Smooth muscle cell (in vitro differentiated cells): ENCODE measurements at regions not wholly inside any gene's neighbourhood (a gene's known extent, or its start where the extent isn't known, plus 50 kb on each side); places are given as distances from the start of the nearest gene placed in this dataset.

Source experiments
- DNase-seq: peaks from one replicate; lab custom pipeline; 2025; ENCODE audit not compliant: unreplicated experiment; lab: John Stamatoyannopoulos, UW
- H2AFZ ChIP-seq: fragments of 200-600 bp; sonication (generic); 2 replicates; pipeline ENCODE4 v1.6.0; 2016; ENCODE audit warnings: antibody characterized with exemption, low read depth, mild to moderate bottlenecking
- H3F3A ChIP-seq: fragments of 200-600 bp; sonication (generic); 2 replicates; pipeline ENCODE4 v1.6.0; 2017; ENCODE audit warnings: antibody characterized with exemption, low read depth
- H3K27ac ChIP-seq: fragments of 200-600 bp; sonication (generic); 2 replicates; pipeline ENCODE4 v1.5.1; 2016; ENCODE audit warnings: low read depth, mild to moderate bottlenecking
- H3K27me3 ChIP-seq: fragments of 200-600 bp; sonication (generic); 2 replicates; pipeline ENCODE4 v1.6.1; 2016; ENCODE audit warnings: low read depth, mild to moderate bottlenecking
- H3K36me3 ChIP-seq: fragments of 200-600 bp; sonication (generic); 2 replicates; pipeline ENCODE4 v1.5.1; 2016; ENCODE audit warnings: low read depth
- H3K4me1 ChIP-seq: fragments of 200-600 bp; sonication (generic); 2 replicates; pipeline ENCODE4 v1.5.1; 2016; ENCODE audit warnings: low read depth
- H3K4me2 ChIP-seq: fragments of 200-600 bp; sonication (generic); 2 replicates; pipeline ENCODE4 v1.6.0; 2016; ENCODE audit warnings: mild to moderate bottlenecking
- H3K4me3 ChIP-seq: fragments of 200-600 bp; sonication (generic); 2 replicates; pipeline ENCODE4 v1.5.1; 2016; ENCODE audit warnings: mild to moderate bottlenecking
- H3K79me2 ChIP-seq: fragments of 200-600 bp; sonication (generic); 2 replicates; pipeline ENCODE4 v1.6.0; 2016; ENCODE audit warnings: low read depth, mild to moderate bottlenecking
- H3K9ac ChIP-seq: fragments of 200-600 bp; sonication (generic); 2 replicates; pipeline ENCODE4 v1.6.0; 2016; ENCODE audit warnings: low read depth
- H3K9me3 ChIP-seq: fragments of 200-600 bp; sonication (generic); replicated peaks from 2 replicates; pipeline ENCODE4 v1.5.1; 2016; ENCODE audit warnings: low read depth
- H4K20me1 ChIP-seq: fragments of 200-600 bp; sonication (generic); 2 replicates; pipeline ENCODE4 v1.6.0; 2016; ENCODE audit warnings: low read depth
- CTCF ChIP-seq: fragments of 200-600 bp; sonication (generic); IDR thresholded peaks from 2 replicates; pipeline ENCODE4 v1.5.1; 2017; ENCODE audit warnings: borderline replicate concordance, mild to moderate bottlenecking, antibody characterized with exemption; ENCODE audit not compliant: insufficient read depth, poor library complexity, severe bottlenecking
- WGBS: methylation state at CpG from one replicate; pipeline ENCODE4 v1.1.7; 2016; ENCODE audit warnings: low lambda C conversion rate; 5-methylcytosine and 5-hydroxymethylcytosine counted together

GRCh38 chr14:43937001-43937400 is 570.1 kb downstream of the FSCB start:
- no peaks in the 10 kb centered on the region for H3F3A ChIP-seq
- no peak for TF ChIP-seq CTCF
- 96% methylated on average over 2 of the region's 2 CpGs for WGBS

GRCh38 chr14:43934102-43934501 is 573.0 kb downstream of the FSCB start:
- Histone ChIP-seq H3K4me3 (no peak overlapping the region), H3K4me2 (no peak overlapping the region), H3K4me1 (no peaks in the 10 kb centered on the region), H3K36me3 (no peaks in the 10 kb centered on the region), H3K79me2 (no peaks in the 10 kb centered on the region), H3K9me3 (no peaks in the 10 kb centered on the region), H3K27me3 (no peaks in the 10 kb centered on the region), H4K20me1 (no peaks in the 10 kb centered on the region), H3K27ac (no peak overlapping the region), H2AFZ (no peak overlapping the region), H3K9ac (no peak overlapping the region), H3F3A (no peaks in the 10 kb centered on the region)
- DNase-seq = no peak
- 91% methylated on average over 1 of the region's 1 CpG for WGBS
- no peak for TF ChIP-seq CTCF

More at GRCh38 chr14:43937001-43937400, 570.1 kb downstream of the FSCB start:
- Histone ChIP-seq H3K79me2 (no peaks in the 10 kb centered on the region), H3K4me1 (no peaks in the 10 kb centered on the region), H4K20me1 (no peaks in the 10 kb centered on the region), H3K4me2 (no peak overlapping the region), H3K4me3 (no peak overlapping the region), H3K9ac (no peak overlapping the region), H3K27me3 (no peaks in the 10 kb centered on the region), H3K9me3 (no peaks in the 10 kb centered on the region), H2AFZ (no peak overlapping the region), H3K27ac (no peak overlapping the region), H3K36me3 (no peaks in the 10 kb centered on the region)
- DNase-seq = no peak

- Histone ChIP-seq H4K20me1 (no peaks in the 10 kb centered on the region), H3K27me3 (no peaks in the 10 kb centered on the region), H2AFZ (no peak overlapping the region), H3F3A (no peaks in the 10 kb centered on the region), H3K4me1 (no peaks in the 10 kb centered on the region), H3K4me3 (no peak overlapping the region), H3K79me2 (no peaks in the 10 kb centered on the region), H3K27ac (no peak overlapping the region), H3K36me3 (no peaks in the 10 kb centered on the region), H3K4me2 (no peak overlapping the region), H3K9me3 (no peaks in the 10 kb centered on the region), H3K9ac (no peak overlapping the region)
- WGBS = 73% methylated on average over 4 of the region's 4 CpGs
- DNase-seq = no peak
- TF ChIP-seq CTCF = no peak
Measured at GRCh38 chr14:43914041-43914693, 592.9 kb downstream of the FSCB start.

- H3K9me3 ChIP-seq = no peaks in the 10 kb centered on the region
- no peaks in the 10 kb centered on the region for H3K36me3 ChIP-seq
- H3F3A ChIP-seq = no peaks in the 10 kb centered on the region
- H3K9ac ChIP-seq = no peak overlapping the region
- DNase-seq = no peak
- TF ChIP-seq CTCF = no peak
- no peaks in the 10 kb centered on the region for H3K27me3 ChIP-seq
- H3K4me2 ChIP-seq = no peak overlapping the region
- 60% methylated on average over 1 of the region's 1 CpG for WGBS
- no peak overlapping the region for H2AFZ ChIP-seq
- H3K79me2 ChIP-seq = no peaks in the 10 kb centered on the region
- H3K4me1 ChIP-seq = no peaks in the 10 kb centered on the region
- H3K27ac ChIP-seq = no peak overlapping the region
- no peaks in the 10 kb centered on the region for H4K20me1 ChIP-seq
- H3K4me3 ChIP-seq = no peak overlapping the region
Measured at GRCh38 chr14:43903209-43903608, 603.9 kb downstream of the FSCB start.
